ENCODE measurements at regions not wholly inside any gene's neighbourhood (a gene's known extent, or its start where the extent isn't known, plus 50 kb on each side); places are given as distances from the start of the nearest gene placed in this dataset.
"Not testable (repeated sequence)": the region's sequence is repeated elsewhere in the genome, so short reads cannot be mapped to it uniquely, and the experiment has no call there.

DNA sequence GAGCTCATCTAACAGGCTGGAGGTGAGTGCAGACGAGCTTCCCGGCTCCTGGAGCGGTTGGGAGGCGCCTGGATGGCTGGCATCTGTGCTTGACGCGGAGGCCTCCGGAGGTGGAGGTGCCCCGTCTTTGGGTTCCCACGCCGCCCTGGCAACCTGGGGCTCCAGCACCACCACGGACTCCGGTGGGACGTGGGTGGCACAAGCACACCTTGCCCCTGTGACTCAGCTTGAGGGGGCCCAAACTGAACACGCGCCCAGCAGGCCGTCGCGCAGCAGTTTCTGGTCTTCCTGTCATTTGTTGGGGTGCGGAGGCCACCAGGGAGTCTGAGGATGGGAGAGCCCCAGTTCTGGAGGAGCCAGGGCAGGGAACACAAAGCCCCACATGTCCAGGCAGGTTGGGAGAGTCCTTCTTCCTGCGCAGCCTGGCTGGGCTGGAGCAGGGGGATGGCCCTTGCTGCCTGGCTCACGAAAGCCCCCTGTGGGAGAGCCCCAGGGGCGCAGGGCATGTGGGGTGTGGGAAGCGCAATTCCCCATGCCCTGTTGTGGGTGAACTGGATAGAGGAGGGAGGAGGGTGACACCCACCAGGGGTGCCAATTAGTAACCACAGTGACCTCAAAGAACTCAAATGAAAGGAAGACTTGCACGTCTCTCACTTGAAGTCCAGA is 1378.6 kb upstream of the DEFB115 start:
- CTCF ChIA-PET = no interaction called here
- TF ChIP-seq, protein P1, sequence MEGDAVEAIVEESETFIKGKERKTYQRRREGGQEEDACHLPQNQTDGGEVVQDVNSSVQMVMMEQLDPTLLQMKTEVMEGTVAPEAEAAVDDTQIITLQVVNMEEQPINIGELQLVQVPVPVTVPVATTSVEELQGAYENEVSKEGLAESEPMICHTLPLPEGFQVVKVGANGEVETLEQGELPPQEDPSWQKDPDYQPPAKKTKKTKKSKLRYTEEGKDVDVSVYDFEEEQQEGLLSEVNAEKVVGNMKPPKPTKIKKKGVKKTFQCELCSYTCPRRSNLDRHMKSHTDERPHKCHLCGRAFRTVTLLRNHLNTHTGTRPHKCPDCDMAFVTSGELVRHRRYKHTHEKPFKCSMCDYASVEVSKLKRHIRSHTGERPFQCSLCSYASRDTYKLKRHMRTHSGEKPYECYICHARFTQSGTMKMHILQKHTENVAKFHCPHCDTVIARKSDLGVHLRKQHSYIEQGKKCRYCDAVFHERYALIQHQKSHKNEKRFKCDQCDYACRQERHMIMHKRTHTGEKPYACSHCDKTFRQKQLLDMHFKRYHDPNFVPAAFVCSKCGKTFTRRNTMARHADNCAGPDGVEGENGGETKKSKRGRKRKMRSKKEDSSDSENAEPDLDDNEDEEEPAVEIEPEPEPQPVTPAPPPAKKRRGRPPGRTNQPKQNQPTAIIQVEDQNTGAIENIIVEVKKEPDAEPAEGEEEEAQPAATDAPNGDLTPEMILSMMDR (tag by site-specific recombination; IDR thresholded peaks at IDR 0.05) = no peak
- TF ChIP-seq, protein P2, sequence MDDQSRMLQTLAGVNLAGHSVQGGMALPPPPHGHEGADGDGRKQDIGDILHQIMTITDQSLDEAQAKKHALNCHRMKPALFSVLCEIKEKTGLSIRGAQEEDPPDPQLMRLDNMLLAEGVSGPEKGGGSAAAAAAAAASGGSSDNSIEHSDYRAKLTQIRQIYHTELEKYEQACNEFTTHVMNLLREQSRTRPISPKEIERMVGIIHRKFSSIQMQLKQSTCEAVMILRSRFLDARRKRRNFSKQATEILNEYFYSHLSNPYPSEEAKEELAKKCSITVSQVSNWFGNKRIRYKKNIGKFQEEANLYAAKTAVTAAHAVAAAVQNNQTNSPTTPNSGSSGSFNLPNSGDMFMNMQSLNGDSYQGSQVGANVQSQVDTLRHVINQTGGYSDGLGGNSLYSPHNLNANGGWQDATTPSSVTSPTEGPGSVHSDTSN (CRISPR knock-in tag; IDR thresholded peaks at IDR 0.05) = no peak
- TF ChIP-seq ZNF560 (tag by site-specific recombination; IDR thresholded peaks at IDR 0.05; ENCODE audit: borderline replicate concordance) = no peak
- no peak for TF ChIP-seq ZIC2 (tag by site-specific recombination; IDR thresholded peaks at IDR 0.05)
- no peak for TF ChIP-seq KLF1 (tag by site-specific recombination; IDR thresholded peaks at IDR 0.05)
- TF ChIP-seq ZNF174 (tag by site-specific recombination; IDR thresholded peaks at IDR 0.05) = no peak

DNA sequence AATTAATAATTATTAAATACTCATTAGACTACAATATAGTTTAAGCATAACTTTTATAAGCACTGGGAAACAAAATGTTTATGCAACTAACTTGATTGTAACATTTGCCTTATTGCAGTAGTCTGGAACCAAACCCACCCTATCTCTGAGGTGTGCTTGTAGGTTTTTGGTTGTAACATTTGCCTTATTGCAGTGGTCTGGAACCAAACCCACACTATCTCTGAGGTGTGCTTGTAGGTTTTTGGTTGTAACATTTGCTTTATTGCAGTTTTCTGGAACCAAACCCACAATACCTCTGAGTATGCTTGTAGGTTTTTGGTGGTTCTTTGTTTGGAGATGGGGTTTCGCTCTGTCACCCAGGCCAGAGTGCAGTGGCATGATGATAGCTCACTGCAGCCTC is 1376.4 kb upstream of the DEFB115 start:
- CTCF ChIA-PET; H3K9me3 ChIP-seq (ENCODE audit: control insufficient read depth, insufficient read depth, low read depth, low read length); H3K27ac ChIP-seq (ENCODE audit: extremely low read depth, low read depth, low read length); H3K36me3 ChIP-seq (ENCODE audit: control insufficient read depth in 2 of 2, insufficient read depth in 1 of 2, low read length in 2 of 2); POLR2A ChIA-PET; H3K4me3 ChIP-seq (ENCODE audit: low read depth, low read length); H3K4me1 ChIP-seq (ENCODE audit: control insufficient read depth, insufficient read depth, low read length): not testable (repeated sequence)

More for the DNA sequence above, 1378.6 kb upstream of the DEFB115 start:
- Histone ChIP-seq H3K4me3 (ENCODE audit: low read depth, low read length) (no peak overlapping the region), H3K27ac (ENCODE audit: extremely low read depth, low read depth, low read length) (no peak overlapping the region), H3K9me3 (ENCODE audit: control insufficient read depth, insufficient read depth, low read depth, low read length) (no peaks in the 10 kb centered on the region), H3K4me1 (ENCODE audit: control insufficient read depth, insufficient read depth, low read length) (no peaks in the 10 kb centered on the region), H3K36me3 (ENCODE audit: control insufficient read depth in 2 of 2, insufficient read depth in 1 of 2, low read length in 2 of 2) (no peaks in the 10 kb centered on the region)
- POLR2A ChIA-PET = no interaction called here

DNA sequence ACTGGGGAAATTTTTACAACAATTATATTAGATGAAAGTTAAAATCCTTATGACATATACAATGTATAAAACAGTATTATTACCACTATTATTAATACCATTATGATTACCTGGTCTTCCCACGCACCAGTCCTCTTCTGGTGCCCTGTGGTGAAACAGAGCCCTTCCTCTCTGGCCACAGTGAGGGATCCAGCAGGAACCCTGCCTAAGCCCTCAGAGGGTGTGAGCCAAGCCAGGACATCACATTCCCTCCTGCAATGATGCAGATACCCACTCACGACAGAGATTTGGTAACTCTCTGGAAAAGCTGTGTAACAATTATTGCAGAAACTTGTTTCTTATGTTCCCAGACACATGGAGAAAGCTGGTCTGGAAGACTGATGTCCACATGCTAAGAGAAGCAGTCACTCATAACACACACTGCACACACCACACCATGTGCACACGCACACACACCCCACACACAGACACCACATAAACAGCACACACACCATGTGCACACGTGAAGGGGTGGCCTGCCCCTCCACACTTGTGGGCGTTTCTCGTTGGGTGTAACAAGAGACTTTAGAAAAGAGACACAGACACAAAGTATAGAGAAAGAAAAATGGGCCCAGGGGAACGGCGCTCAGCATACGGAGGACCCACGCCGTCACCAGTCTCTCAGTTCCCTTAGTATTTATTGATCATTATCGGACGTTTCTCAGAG is 1373.8 kb upstream of the DEFB115 start:
- H3K27ac ChIP-seq (ENCODE audit: extremely low read depth, low read depth, low read length); CTCF ChIA-PET; H3K9me3 ChIP-seq (ENCODE audit: control insufficient read depth, insufficient read depth, low read depth, low read length); H3K4me1 ChIP-seq (ENCODE audit: control insufficient read depth, insufficient read depth, low read length); H3K4me3 ChIP-seq (ENCODE audit: low read depth, low read length); H3K36me3 ChIP-seq (ENCODE audit: control insufficient read depth in 2 of 2, insufficient read depth in 1 of 2, low read length in 2 of 2): not testable (repeated sequence)
- POLR2A ChIA-PET = interaction anchor here (0.6 kb wide), 1 partner anchor 760 kb away, joined by 3 read pairs; no protein-coding TSS in a partner anchor

DNA sequence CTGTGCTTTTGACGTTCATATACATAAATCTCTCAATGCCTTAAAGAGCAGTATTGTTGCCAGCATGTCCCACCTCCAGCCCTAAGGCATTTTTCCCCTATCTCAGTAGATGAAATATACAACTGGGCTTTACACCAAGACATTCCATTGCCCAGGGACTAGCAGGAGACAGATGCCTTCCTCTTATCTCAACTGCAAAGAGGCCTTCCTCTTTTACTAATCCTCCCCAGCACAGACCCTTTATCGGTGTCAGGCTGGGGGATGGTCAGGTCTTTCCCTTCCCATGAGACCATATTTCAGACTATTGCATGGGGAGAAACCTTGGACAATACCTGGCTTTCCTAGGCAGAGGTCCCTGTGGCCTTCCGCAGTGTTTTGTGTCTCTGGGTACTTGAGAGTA is 1373.1 kb upstream of the DEFB115 start:
- H3K9me3 ChIP-seq (ENCODE audit: control insufficient read depth, insufficient read depth, low read depth, low read length); CTCF ChIA-PET; H3K36me3 ChIP-seq (ENCODE audit: control insufficient read depth in 2 of 2, insufficient read depth in 1 of 2, low read length in 2 of 2); H3K4me3 ChIP-seq (ENCODE audit: low read depth, low read length); H3K27ac ChIP-seq (ENCODE audit: extremely low read depth, low read depth, low read length); H3K4me1 ChIP-seq (ENCODE audit: control insufficient read depth, insufficient read depth, low read length); POLR2A ChIA-PET: not testable (repeated sequence)

DNA sequence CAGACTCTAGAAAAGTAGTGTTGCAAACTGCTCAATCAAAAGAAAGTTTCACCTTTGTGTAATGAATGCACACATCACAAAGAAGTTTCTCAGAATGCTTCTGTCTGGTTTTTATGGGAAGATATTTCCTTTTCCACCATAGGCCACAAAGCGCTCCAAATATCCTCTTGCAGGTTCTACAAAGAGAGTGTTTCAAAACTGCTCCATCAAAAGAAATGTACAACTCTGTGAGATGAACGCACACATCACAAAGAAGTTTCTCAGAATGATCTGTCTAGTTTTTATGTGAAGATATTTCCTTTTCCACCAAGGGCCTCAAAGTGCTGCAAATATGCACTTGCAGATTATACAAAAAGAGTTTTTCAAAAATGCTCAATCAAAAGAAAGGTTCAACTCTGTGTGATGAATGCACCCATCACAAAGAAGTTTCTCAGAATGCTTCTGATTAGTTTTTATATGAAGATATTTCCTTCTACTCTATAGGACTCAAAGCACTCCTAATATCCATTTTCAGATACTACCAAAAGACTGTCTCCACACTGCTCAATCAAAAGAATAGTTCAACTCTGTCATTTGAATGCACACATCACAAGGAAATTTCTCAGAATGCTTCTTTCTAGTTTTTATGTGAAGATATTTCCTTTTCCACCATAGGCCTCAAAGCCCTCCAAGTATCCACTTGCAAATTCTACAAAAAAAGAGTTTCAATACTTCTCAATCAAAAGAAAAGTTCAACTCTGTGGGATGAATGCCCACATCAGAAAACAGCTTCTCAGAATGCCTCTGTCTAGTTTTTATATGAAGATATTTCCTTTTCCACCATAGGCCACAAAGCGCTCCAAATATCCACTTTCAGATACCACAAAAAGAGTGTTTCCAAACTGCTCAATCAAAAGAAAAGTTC is 1371.9 kb upstream of the DEFB115 start:
- CTCF ChIA-PET; H3K9me3 ChIP-seq (ENCODE audit: control insufficient read depth, insufficient read depth, low read depth, low read length); H3K4me1 ChIP-seq (ENCODE audit: control insufficient read depth, insufficient read depth, low read length); H3K36me3 ChIP-seq (ENCODE audit: control insufficient read depth in 2 of 2, insufficient read depth in 1 of 2, low read length in 2 of 2); H3K27ac ChIP-seq (ENCODE audit: extremely low read depth, low read depth, low read length); H3K4me3 ChIP-seq (ENCODE audit: low read depth, low read length); POLR2A ChIA-PET: not testable (repeated sequence)

DNA sequence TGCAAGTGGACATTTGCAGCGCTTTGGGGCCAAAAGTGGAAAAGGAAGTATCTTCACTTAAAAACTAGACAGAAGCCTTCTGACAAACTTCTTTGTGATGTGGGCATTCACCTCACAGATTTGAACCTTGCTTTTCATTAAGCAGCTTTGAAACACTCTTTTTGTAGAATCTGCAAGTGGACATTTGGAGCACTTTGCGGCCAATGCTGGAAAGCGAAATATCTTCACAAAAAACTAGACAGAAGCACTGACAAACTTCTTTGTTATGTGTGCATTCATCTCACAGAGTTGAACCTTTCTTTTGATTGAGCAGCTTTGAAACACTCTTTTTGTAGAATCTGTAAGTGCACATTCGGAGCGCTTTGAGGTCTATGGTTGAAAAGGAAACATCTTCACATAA is 1365.9 kb upstream of the DEFB115 start:
- H3K4me1 ChIP-seq (ENCODE audit: control insufficient read depth, insufficient read depth, low read length); H3K4me3 ChIP-seq (ENCODE audit: low read depth, low read length); POLR2A ChIA-PET; H3K36me3 ChIP-seq (ENCODE audit: control insufficient read depth in 2 of 2, insufficient read depth in 1 of 2, low read length in 2 of 2); H3K27ac ChIP-seq (ENCODE audit: extremely low read depth, low read depth, low read length); CTCF ChIA-PET; H3K9me3 ChIP-seq (ENCODE audit: control insufficient read depth, insufficient read depth, low read depth, low read length): not testable (repeated sequence)
